T-helper 2 cell treated with Interferon-gamma antibody and Interleukin-4, amounts not matched to agents 5 μg/mL and 100 μg/mL, for 36 hours (primary cell): ENCODE measurements at regions not wholly inside any gene's neighbourhood (a gene's known extent, or its start where the extent isn't known, plus 50 kb on each side); places are given as distances from the start of the nearest gene placed in this dataset.
"Not testable (repeated sequence)": the region's sequence is repeated elsewhere in the genome, so short reads cannot be mapped to it uniquely, and the experiment has no call there.

Experiments
- DNase-seq: peaks from one replicate; pipeline ENCODE4 v3.0.0; 2021; ENCODE audit warnings: low spot score
- H3K27ac Mint-ChIP-seq: one replicate; pipeline ENCODE4 v1.8.0; 2021; ENCODE audit warnings: mild to moderate bottlenecking, mixed read lengths
- H3K27me3 Mint-ChIP-seq: one replicate; pipeline ENCODE4 v1.8.0; 2021; ENCODE audit warnings: low read depth, mixed read lengths
- H3K36me3 Mint-ChIP-seq: one replicate; pipeline ENCODE4 v1.8.0; 2021; ENCODE audit warnings: low read depth, mixed read lengths
- H3K4me1 Mint-ChIP-seq: one replicate; pipeline ENCODE4 v1.8.0; 2021; ENCODE audit warnings: low read depth, mixed read lengths
- H3K4me3 Mint-ChIP-seq: one replicate; pipeline ENCODE4 v1.8.0; 2022; ENCODE audit warnings: mild to moderate bottlenecking, moderate library complexity, mixed read lengths
- H3K9me3 Mint-ChIP-seq: one replicate; pipeline ENCODE4 v1.8.0; 2021; ENCODE audit warnings: mixed read lengths

DNA sequence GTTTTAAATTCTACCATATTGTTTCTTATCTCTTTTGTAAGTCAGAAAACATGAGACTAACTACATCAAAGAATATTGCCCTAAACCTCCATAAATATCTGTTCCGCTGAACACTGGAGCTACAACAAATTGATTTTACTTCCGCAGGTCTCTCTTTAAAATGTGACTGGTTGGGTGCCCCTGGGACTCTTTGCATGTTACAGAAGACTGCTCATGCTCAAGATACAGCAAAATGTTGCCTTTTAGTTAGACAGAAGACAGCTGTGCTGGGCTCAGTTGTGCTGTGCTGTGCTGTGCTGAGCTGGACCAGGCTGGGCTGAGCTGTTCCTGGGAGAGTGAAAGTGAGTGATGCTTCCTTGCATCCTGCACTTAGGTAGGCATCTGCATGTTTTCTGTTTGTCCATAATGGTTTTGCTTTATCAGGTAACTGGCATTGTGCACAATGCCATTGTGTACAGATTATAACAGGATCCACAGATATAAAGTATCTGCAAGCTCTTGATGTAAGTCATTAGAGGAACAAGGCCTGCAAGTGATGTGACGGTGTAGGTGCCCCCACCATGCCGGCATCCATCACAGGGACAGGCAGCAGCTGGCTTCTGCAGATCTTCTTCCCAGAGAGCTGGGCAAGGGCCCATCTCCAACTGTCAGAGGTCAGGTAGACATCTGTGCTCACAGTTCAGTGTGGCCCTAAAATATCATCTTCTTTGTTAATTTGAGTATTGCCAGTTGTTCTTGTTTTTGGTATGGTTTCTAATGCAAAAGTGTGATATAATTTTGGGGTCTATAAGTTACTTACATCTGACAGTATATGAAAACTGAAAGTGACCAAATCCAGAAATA is 972.5 kb upstream of the CELF2 start:
- Mint-ChIP-seq H3K27ac (no peak overlapping the region), H3K4me3 (no peak overlapping the region), H3K36me3 (no peaks in the 10 kb centered on the region), H3K9me3 (no peaks in the 10 kb centered on the region), H3K27me3 (no peaks in the 10 kb centered on the region), H3K4me1 (no peaks in the 10 kb centered on the region)
- no peak for DNase-seq

DNA sequence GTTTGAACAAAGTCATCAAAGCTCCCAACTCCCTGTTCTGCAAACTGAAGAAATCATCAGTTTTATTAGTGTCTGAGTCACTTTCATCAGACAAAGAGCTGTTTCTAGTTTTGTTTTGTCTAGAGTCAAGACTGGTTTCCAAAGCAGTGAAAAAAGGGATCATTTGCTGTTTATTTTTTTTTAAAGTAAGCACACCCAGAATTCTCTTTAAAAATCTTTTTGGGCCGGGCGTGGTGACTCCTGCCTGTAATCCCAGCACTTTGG is 972.0 kb upstream of the CELF2 start:
- Mint-ChIP-seq H3K36me3 (no peaks in the 10 kb centered on the region), H3K27me3 (no peaks in the 10 kb centered on the region), H3K9me3 (no peaks in the 10 kb centered on the region), H3K4me1 (no peaks in the 10 kb centered on the region), H3K4me3 (no peak overlapping the region), H3K27ac (no peak overlapping the region)
- no peak for DNase-seq

DNA sequence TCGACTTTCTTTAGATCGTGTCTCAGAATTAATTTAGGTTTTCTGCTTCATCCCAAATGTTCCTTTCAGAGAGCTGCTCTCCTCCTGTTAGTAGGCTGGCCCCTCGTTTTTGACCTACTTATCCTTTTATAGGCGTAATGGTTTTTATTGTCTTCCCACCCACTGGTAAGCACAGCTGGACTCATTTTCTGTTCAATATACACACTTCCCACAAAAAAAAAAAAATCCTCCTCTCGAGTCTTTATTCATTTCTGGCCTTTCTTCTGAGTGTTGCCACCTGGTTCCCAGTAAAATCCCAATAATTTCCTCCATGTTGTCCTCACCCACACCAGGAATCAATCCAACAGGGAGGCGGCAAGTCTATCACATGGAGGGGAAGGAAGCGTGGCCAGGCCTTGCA is 970.2 kb upstream of the CELF2 start:
- no peak overlapping the region for H3K27ac Mint-ChIP-seq
- H3K9me3 Mint-ChIP-seq = no peaks in the 10 kb centered on the region
- no peaks in the 10 kb centered on the region for H3K4me1 Mint-ChIP-seq
- DNase-seq = no peak
- H3K36me3 Mint-ChIP-seq = no peaks in the 10 kb centered on the region
- H3K27me3 Mint-ChIP-seq = no peaks in the 10 kb centered on the region
- no peak overlapping the region for H3K4me3 Mint-ChIP-seq

DNA sequence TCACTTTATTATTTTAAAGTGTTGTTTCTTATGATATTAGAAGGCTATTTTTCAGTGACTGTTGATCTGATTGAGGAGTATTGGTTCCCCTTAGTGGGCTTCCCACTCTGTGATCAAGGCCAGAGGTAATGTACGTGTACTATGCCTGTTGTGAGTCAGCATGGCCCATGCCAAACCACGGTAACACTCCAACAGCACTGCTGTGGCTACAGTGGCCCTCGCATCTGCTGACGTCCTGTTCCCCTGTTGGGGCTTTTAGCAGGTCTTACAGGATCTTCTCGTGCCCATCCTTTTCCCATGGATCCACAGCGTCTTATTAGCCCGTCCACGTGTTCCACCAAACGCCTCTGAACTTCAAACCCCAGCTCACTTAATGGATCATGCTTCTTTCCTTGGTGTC is 964.6 kb upstream of the CELF2 start:
- no peaks in the 10 kb centered on the region for H3K4me1 Mint-ChIP-seq
- no peak overlapping the region for H3K4me3 Mint-ChIP-seq
- no peak overlapping the region for H3K27ac Mint-ChIP-seq
- H3K27me3 Mint-ChIP-seq = no peaks in the 10 kb centered on the region
- H3K36me3 Mint-ChIP-seq = no peaks in the 10 kb centered on the region
- no peak for DNase-seq
- H3K9me3 Mint-ChIP-seq = no peaks in the 10 kb centered on the region

DNA sequence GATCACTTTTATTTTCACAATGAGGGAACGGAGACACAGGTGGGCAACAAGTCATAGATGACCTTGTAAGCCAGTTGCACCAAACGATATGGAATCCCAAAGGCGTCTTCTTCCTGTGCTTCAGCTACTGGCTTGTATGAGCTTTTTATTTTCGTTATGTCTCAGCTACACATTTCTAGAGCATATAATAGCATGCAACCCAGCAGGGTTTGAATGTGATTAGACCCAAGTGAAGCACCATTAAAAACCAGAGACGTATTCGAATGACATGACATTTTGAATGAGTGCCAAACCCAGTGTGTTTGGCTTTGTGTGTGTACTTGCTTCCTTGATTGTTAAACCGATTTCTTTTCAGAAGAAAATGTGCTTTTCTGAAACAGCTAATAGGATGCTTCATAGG is 963.2 kb upstream of the CELF2 start:
- Mint-ChIP-seq H3K36me3 (no peaks in the 10 kb centered on the region), H3K9me3 (no peaks in the 10 kb centered on the region), H3K4me3 (no peak overlapping the region), H3K27me3 (no peaks in the 10 kb centered on the region), H3K4me1 (no peaks in the 10 kb centered on the region), H3K27ac (no peak overlapping the region)
- no peak for DNase-seq

GRCh38 chr10:10055656-10056442 is 961.8 kb upstream of the CELF2 start:
- no peak overlapping the region for H3K27ac Mint-ChIP-seq
- DNase-seq = no peak
- no peaks in the 10 kb centered on the region for H3K9me3 Mint-ChIP-seq
- H3K27me3 Mint-ChIP-seq = no peaks in the 10 kb centered on the region
- H3K36me3 Mint-ChIP-seq = no peaks in the 10 kb centered on the region
- no peak overlapping the region for H3K4me3 Mint-ChIP-seq
- H3K4me1 Mint-ChIP-seq = no peaks in the 10 kb centered on the region

DNA sequence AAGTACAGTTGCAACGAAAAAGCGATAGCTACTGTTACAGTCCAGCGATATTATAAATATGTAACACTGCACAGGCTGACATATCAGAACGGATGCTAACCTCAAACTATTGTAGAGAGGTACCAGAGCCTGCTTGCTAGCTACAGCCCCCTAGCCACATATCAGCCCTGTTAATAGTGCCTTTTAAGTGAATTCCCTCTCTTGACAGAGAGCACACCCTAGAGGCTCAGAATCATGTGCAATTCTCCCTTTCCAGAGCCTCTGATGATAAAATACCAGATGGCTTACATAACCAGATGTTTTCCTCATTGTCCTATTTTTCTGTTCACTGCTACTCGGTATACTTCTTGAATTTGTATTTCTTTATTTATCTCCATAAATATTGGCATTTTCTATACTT is 960.7 kb upstream of the CELF2 start:
- H3K9me3 Mint-ChIP-seq = no peaks in the 10 kb centered on the region
- H3K4me1 Mint-ChIP-seq = no peaks in the 10 kb centered on the region
- H3K27me3 Mint-ChIP-seq = no peaks in the 10 kb centered on the region
- no peak overlapping the region for H3K27ac Mint-ChIP-seq
- DNase-seq = no peak
- H3K36me3 Mint-ChIP-seq = no peaks in the 10 kb centered on the region
- H3K4me3 Mint-ChIP-seq = no peak overlapping the region

DNA sequence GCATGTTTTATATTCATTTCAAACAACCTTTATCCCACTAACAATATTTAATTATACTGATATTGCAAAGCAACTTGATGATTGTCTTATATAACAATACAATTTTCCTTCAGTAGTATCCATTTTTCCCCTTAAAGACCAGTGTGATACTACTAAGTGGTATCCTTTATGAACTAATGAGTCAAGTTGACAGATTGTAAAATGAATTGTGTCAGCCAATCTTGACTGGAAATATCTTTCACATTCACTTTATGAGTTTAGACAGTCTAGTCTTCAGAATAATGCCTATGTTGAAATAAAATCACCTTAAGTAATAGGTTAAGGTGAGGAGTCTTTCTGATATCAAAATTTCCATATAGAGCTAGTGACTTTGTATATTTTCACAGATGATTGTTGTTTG is 950.0 kb upstream of the CELF2 start:
- no peak overlapping the region for H3K27ac Mint-ChIP-seq

GRCh38 chr10:10074847-10075246 is 942.8 kb upstream of the CELF2 start:
- H3K27me3 Mint-ChIP-seq, H3K4me3 Mint-ChIP-seq, DNase-seq, H3K9me3 Mint-ChIP-seq, H3K27ac Mint-ChIP-seq, H3K36me3 Mint-ChIP-seq, H3K4me1 Mint-ChIP-seq: not testable (repeated sequence)

More for the DNA sequence above, 950.0 kb upstream of the CELF2 start:
- no peaks in the 10 kb centered on the region for H3K27me3 Mint-ChIP-seq
- H3K4me3 Mint-ChIP-seq = no peak overlapping the region
- DNase-seq = no peak
- H3K4me1 Mint-ChIP-seq = no peaks in the 10 kb centered on the region
- H3K9me3 Mint-ChIP-seq = no peaks in the 10 kb centered on the region
- H3K36me3 Mint-ChIP-seq = no peaks in the 10 kb centered on the region

DNA sequence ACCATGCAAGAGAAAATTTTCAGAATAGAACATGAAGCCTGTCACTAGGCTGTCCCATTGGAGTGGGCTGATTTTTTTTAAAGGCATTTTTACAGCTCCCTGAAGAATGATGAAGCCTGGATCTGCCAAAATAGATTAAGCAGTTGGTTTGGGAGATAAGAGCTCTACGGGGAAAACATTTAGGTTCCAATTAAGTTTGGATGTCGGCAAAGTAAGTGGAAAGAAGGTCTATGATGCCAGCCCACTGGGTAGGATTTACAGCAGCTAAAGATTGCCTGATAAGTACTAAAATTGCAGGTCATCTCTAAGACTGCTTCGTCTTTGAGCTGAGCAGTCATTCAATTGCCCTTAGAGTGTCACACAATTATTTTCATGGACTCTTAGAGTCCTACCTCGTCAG is 939.2 kb upstream of the CELF2 start:
- Mint-ChIP-seq H3K9me3 (peaks cover 3% of the 10 kb centered on the region), H3K4me3 (no peak overlapping the region), H3K27ac (no peak overlapping the region), H3K4me1 (no peaks in the 10 kb centered on the region), H3K27me3 (no peaks in the 10 kb centered on the region), H3K36me3 (no peaks in the 10 kb centered on the region)
- no peak for DNase-seq

- Mint-ChIP-seq H3K36me3 (no peaks in the 10 kb centered on the region), H3K4me1 (no peaks in the 10 kb centered on the region), H3K27ac (no peak overlapping the region), H3K4me3 (no peak overlapping the region), H3K27me3 (no peaks in the 10 kb centered on the region), H3K9me3 (no peaks in the 10 kb centered on the region)
- DNase-seq = no peak
Observed at GRCh38 chr10:10092581-10092980, 925.1 kb upstream of the CELF2 start.

DNA sequence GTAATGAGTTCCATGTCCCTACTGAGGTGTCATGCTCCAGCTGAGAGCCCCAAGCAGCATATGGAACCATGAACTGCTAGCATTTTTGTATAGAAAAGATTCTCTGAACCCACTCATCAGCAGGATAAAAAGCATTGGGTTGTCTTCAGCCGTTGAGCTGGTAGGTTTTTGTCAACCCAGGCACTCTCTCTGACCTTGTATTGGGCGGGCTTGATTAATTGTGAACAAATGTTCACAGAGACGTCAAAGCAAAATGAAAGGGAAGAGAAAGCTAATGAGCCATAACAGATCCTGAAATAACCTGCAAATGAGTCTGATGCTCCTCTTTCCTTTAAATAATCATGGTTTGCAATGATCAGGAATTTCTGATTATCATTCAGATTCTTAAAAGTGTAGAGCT is 924.7 kb upstream of the CELF2 start:
- H3K4me1 Mint-ChIP-seq = no peaks in the 10 kb centered on the region
- no peaks in the 10 kb centered on the region for H3K9me3 Mint-ChIP-seq
- H3K36me3 Mint-ChIP-seq = no peaks in the 10 kb centered on the region
- no peaks in the 10 kb centered on the region for H3K27me3 Mint-ChIP-seq
- H3K4me3 Mint-ChIP-seq = no peak overlapping the region
- no peak for DNase-seq
- no peak overlapping the region for H3K27ac Mint-ChIP-seq

DNA sequence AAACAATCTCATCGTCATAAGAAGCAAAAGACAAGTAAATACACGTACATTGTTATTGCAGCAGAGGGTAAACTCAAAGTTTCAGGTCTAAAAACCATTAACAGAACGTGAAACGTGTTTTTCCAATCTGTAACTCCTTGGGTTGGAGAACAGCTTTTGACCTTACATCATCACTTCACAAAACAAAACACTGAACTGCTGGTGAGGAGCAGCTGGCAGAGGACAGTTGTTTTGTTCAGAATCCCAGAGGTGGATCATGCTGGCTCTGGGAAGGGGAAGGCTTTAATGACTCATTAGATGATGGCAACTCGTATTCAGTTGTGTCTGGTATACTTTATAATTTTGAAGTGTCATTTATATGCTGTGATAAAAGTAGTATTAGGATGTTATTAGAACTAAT is 923.0 kb upstream of the CELF2 start:
- no peaks in the 10 kb centered on the region for H3K27me3 Mint-ChIP-seq
- no peaks in the 10 kb centered on the region for H3K36me3 Mint-ChIP-seq
- no peak overlapping the region for H3K4me3 Mint-ChIP-seq
- no peaks in the 10 kb centered on the region for H3K4me1 Mint-ChIP-seq
- DNase-seq = no peak
- H3K27ac Mint-ChIP-seq = no peak overlapping the region
- H3K9me3 Mint-ChIP-seq = peaks cover 4% of the 10 kb centered on the region

DNA sequence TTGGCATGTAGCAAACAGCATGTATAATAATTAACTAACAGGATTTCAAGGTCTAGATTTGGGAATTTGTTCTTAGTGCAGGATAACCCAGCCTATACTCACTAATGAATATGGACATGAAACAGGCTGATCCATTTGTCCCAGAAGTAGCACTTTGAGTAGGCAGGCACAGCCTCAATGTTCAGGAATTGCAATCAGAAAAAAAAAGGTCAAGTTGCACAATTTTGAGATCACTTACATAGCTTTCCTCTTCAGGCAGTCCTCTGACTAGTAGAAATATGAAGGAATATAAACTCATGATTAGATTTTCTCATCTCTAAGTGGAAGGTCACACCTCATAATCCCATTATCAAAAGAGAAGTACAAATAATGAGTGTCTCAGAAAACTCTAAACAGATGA is 921.4 kb upstream of the CELF2 start:
- H3K9me3 Mint-ChIP-seq = peaks cover 4% of the 10 kb centered on the region
- no peak for DNase-seq
- H3K27ac Mint-ChIP-seq = no peak overlapping the region
- H3K4me3 Mint-ChIP-seq = no peak overlapping the region
- no peaks in the 10 kb centered on the region for H3K36me3 Mint-ChIP-seq
- no peaks in the 10 kb centered on the region for H3K27me3 Mint-ChIP-seq
- H3K4me1 Mint-ChIP-seq = no peaks in the 10 kb centered on the region

DNA sequence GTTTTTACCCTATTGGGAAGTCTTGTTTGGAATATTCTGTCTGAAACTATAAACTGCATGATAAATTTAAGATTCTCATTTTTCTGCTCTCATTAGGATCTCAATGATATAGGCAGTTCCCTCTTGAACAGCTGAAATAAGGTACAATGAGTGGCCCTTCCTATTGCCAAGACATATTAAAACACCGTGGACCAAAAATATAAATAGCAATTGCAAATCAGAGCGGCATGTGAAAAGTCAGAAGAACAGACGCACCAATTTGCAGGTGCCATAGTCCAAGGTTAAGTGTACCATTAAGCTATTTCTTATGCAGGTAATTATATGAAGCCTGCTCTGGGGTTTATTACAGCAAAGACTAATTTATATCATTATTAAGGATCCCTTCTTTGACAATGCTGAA is 920.8 kb upstream of the CELF2 start:
- Mint-ChIP-seq H3K4me3 (no peak overlapping the region), H3K36me3 (no peaks in the 10 kb centered on the region), H3K9me3 (peaks cover 4% of the 10 kb centered on the region), H3K27me3 (no peaks in the 10 kb centered on the region), H3K27ac (no peak overlapping the region), H3K4me1 (no peaks in the 10 kb centered on the region)
- no peak for DNase-seq
